Activated CD4-positive, alpha-beta T cell treated with anti-CD3 and anti-CD28 coated beads, Interleukin-2, amount 50 U/mL, for 24 hours (primary cell): ENCODE measurements at regions not wholly inside any gene's neighbourhood (a gene's known extent, or its start where the extent isn't known, plus 50 kb on each side); places are given as distances from the start of the nearest gene placed in this dataset.
A peak's percentile ranks its signal among the peaks of the same experiment; 100 is the strongest.

Source experiments
- DNase-seq, 2 donors: peaks; one replicate each; pipeline ENCODE4 v3.0.0-alpha.2; 2020; ENCODE audit warnings: low read depth in 1 of 2, low spot score in 1 of 2

- peak in 1 of 2 donors; percentile 67 for DNase-seq
These were observed 51.1 kb upstream of the EED start for GRCh38 chr11:86193297-86194095.

- no peak for DNase-seq
These were observed 51.9 kb upstream of the EED start for GRCh38 chr11:86192519-86193257.

GRCh38 chr11:86191874-86192273 is 52.7 kb upstream of the EED start:
- no peak for DNase-seq

GRCh38 chr11:86187027-86187426 is 57.5 kb upstream of the EED start:
- DNase-seq = no peak

- DNase-seq = no peak
These were observed 58.2 kb upstream of the EED start for GRCh38 chr11:86186386-86186785.

GRCh38 chr11:86185381-86185750 is 59.2 kb upstream of the EED start:
- DNase-seq = no peak

GRCh38 chr11:86184728-86185380 is 59.7 kb upstream of the EED start:
- DNase-seq = no peak

- DNase-seq = peak in 1 of 2 donors; percentile 19
These were observed 60.9 kb upstream of the EED start for GRCh38 chr11:86183694-86184093.

GRCh38 chr11:86182976-86183584 is 61.5 kb upstream of the EED start:
- peak; percentile 31 to 44 for DNase-seq

GRCh38 chr11:86181379-86181778 is 63.2 kb upstream of the EED start:
- no peak for DNase-seq

- DNase-seq = no peak
These were observed 63.7 kb upstream of the EED start for GRCh38 chr11:86180851-86181250.

- DNase-seq = no peak
These were observed 64.1 kb upstream of the EED start for GRCh38 chr11:86180423-86180822.

- no peak for DNase-seq
These were observed 64.9 kb upstream of the EED start for GRCh38 chr11:86179646-86180064.

GRCh38 chr11:86177302-86177701 is 67.3 kb upstream of the EED start:
- no peak for DNase-seq

- no peak for DNase-seq
These were observed 68.2 kb upstream of the EED start for GRCh38 chr11:86176165-86176884.

GRCh38 chr11:86175626-86176025 is 68.9 kb upstream of the EED start:
- no peak for DNase-seq

GRCh38 chr11:86175191-86175590 is 69.4 kb upstream of the EED start:
- no peak for DNase-seq

- no peak for DNase-seq
These were observed 70.2 kb upstream of the EED start for GRCh38 chr11:86174101-86175046.

GRCh38 chr11:86172894-86173293 is 71.7 kb upstream of the EED start:
- DNase-seq = no peak

GRCh38 chr11:86171627-86172026 is 72.9 kb upstream of the EED start:
- DNase-seq = no peak
